H1 (cell line): ENCODE measurements at regions not wholly inside any gene's neighbourhood (a gene's known extent, or its start where the extent isn't known, plus 50 kb on each side); places are given as distances from the start of the nearest gene placed in this dataset.

Experiments
- CTCF ChIA-PET: fragments of 300-600 bp; sonication (Branson Sonifier 250); formaldehyde crosslinking; loops from one replicate; lab custom pipeline; 2021; ENCODE audit not compliant: partially characterized antibody; lab: Charles Lee
- POLR2A ChIA-PET: fragments of 300-600 bp; sonication (Branson Sonifier 250); formaldehyde crosslinking; loops from one replicate; lab custom pipeline; 2021; ENCODE audit warnings: inconsistent platforms; ENCODE audit not compliant: partially characterized antibody; lab: Charles Lee
- DNase-seq, 2 experiments: peaks; one replicate each; pipeline versions ENCODE4 v3.0.0 to v3.0.0-alpha.2; 2010 to 2022; ENCODE audit warnings: low spot score in 2 of 2, low read depth in 1 of 2, mixed read lengths in 1 of 2
- FAIRE-seq: peaks from 2 replicates; lab custom pipeline; 2011; peaks lifted over from hg19 to GRCh38; lab: Jason Lieb, UNC
- H2AFZ ChIP-seq: 2 replicates; pipeline ENCODE4 v1.8.1; 2012; ENCODE audit warnings: low read length, inconsistent platforms
- H2AK5ac ChIP-seq: 2 replicates; pipeline ENCODE4 v1.6.1; 2013; ENCODE audit warnings: low read depth, low read length
- H2BK120ac ChIP-seq: replicated peaks from 2 replicates; pipeline ENCODE3; 2013; ENCODE audit warnings: low read depth, low read length, inconsistent platforms
- H2BK12ac ChIP-seq: 2 replicates; pipeline ENCODE4 v1.6.1; 2013; ENCODE audit warnings: low read depth, low read length
- H2BK15ac ChIP-seq: 2 replicates; pipeline ENCODE4 v1.6.1; 2013; ENCODE audit warnings: low read length
- H2BK20ac ChIP-seq: 2 replicates; pipeline ENCODE4 v1.6.1; 2013; ENCODE audit warnings: low read length
- H2BK5ac ChIP-seq: 2 replicates; pipeline ENCODE4 v1.6.1; 2013; ENCODE audit warnings: low read depth, low read length
- H3K14ac ChIP-seq: 2 replicates; pipeline ENCODE4 v1.6.1; 2013; ENCODE audit warnings: inconsistent platforms; ENCODE audit not compliant: insufficient read length
- H3K18ac ChIP-seq: 2 replicates; pipeline ENCODE4 v1.6.1; 2013; ENCODE audit warnings: low read length; ENCODE audit errors: extremely low read depth
- H3K23ac ChIP-seq: 2 replicates; pipeline ENCODE4 v1.6.1; 2013; ENCODE audit warnings: inconsistent platforms; ENCODE audit not compliant: insufficient read length
- H3K23me2 ChIP-seq: 2 replicates; pipeline ENCODE4 v1.6.1; 2013; ENCODE audit warnings: low read depth, low read length
- H3K27ac ChIP-seq: 2 replicates; pipeline ENCODE4 v1.6.1; 2011; ENCODE audit warnings: low read depth, low read length, inconsistent platforms
- H3K27me3 ChIP-seq, 4 experiments: replicated peaks in 1 of 4; 1 replicate in 1 of 4; 2 replicates in 3 of 4; pipeline versions ENCODE4 v1.6.1 to v1.8.1; 2011 to 2013; ENCODE audit warnings: low read length in 3 of 4, mild to moderate bottlenecking in 3 of 4, inconsistent platforms in 2 of 4, mixed read lengths in 2 of 4, moderate library complexity in 1 of 4; ENCODE audit not compliant: control insufficient read depth in 3 of 4, insufficient read depth in 3 of 4; ENCODE audit errors: extremely low read depth in 1 of 4
- H3K36me3 ChIP-seq, 4 experiments: 2 replicates each; pipeline versions ENCODE4 v1.6.1 to v1.8.1; 2011 to 2013; ENCODE audit warnings: mild to moderate bottlenecking in 4 of 4, low read length in 3 of 4, moderate library complexity in 2 of 4, control low read depth in 1 of 4, inconsistent platforms in 1 of 4; ENCODE audit not compliant: insufficient read depth in 4 of 4, control insufficient read depth in 2 of 4
- H3K4ac ChIP-seq: replicated peaks from 2 replicates; pipeline ENCODE3; 2013; ENCODE audit warnings: low read length, low read depth, mixed read lengths, inconsistent platforms; ENCODE audit not compliant: insufficient read length
- H3K4me1 ChIP-seq, 4 experiments: replicated peaks in 1 of 4; 1 replicate in 1 of 4; 2 replicates in 3 of 4; pipeline versions ENCODE4 v1.6.1 to v1.8.1; 2011 to 2013; ENCODE audit warnings: low read length in 3 of 4, inconsistent platforms in 2 of 4, mixed read lengths in 1 of 4; ENCODE audit not compliant: insufficient read depth in 4 of 4, control insufficient read depth in 3 of 4
- H3K4me2 ChIP-seq, 2 experiments: 2 replicates each; pipeline versions ENCODE4 v1.6.1 to v1.8.1; 2011 to 2013; ENCODE audit warnings: low read depth in 2 of 2, low read length in 2 of 2, control low read depth in 1 of 2, inconsistent platforms in 1 of 2, mild to moderate bottlenecking in 1 of 2; ENCODE audit not compliant: insufficient read depth in 1 of 2
- H3K4me3 ChIP-seq, 4 experiments: fragments of 200-600, 300-600 bp in 1 of 4; sonication (generic), shearing (Covaris generic), sonication (Bioruptor Twin) in 1 of 4; 2 replicates each; pipeline versions ENCODE4 v1.5.1 to v1.8.1; 2011 to 2016; ENCODE audit warnings: low read length in 4 of 4, low read depth in 3 of 4, control low read depth in 2 of 4, inconsistent platforms in 2 of 4, mild to moderate bottlenecking in 2 of 4, mixed read lengths in 1 of 4, moderate library complexity in 1 of 4; ENCODE audit not compliant: insufficient read depth in 2 of 4; ENCODE audit errors: extremely low read depth in 1 of 4
- H3K56ac ChIP-seq: replicated peaks from 2 replicates; pipeline ENCODE3; 2013; ENCODE audit warnings: low read depth, mild to moderate bottlenecking, mixed read lengths, low read length, inconsistent platforms; ENCODE audit not compliant: insufficient read length
- H3K79me1 ChIP-seq: 2 replicates; pipeline ENCODE4 v1.6.1; 2013; ENCODE audit warnings: low read depth, low read length, control low read depth
- H3K79me2 ChIP-seq, 2 experiments: 2 replicates each; pipeline versions ENCODE4 v1.6.1 to v1.8.1; 2012 to 2013; ENCODE audit warnings: low read length in 2 of 2, mild to moderate bottlenecking in 2 of 2, inconsistent platforms in 1 of 2; ENCODE audit not compliant: insufficient read depth in 2 of 2, control insufficient read depth in 1 of 2
- H3K9ac ChIP-seq, 4 experiments: replicated peaks in 1 of 4; 1 replicate in 1 of 4; 2 replicates in 3 of 4; pipeline versions ENCODE4 v1.6.1 to v1.8.1; 2011 to 2013; ENCODE audit warnings: low read depth in 3 of 4, low read length in 3 of 4, control low read depth in 2 of 4, mild to moderate bottlenecking in 2 of 4, moderate library complexity in 2 of 4, inconsistent platforms in 1 of 4; ENCODE audit errors: extremely low read depth in 1 of 4
- H3K9me3 ChIP-seq, 2 experiments: 2 replicates each; pipeline versions ENCODE4 v1.6.1 to v1.8.1; 2012 to 2013; ENCODE audit warnings: mild to moderate bottlenecking in 2 of 2, moderate library complexity in 2 of 2, control low read depth in 1 of 2, inconsistent platforms in 1 of 2, low read depth in 1 of 2, low read length in 1 of 2, mixed read lengths in 1 of 2; ENCODE audit not compliant: insufficient read depth in 2 of 2
- H4K20me1 ChIP-seq, 2 experiments: replicated peaks in 1 of 2; 2 replicates each; pipeline versions ENCODE3 to v1.8.1; 2011 to 2013; ENCODE audit warnings: inconsistent platforms in 2 of 2, low read length in 2 of 2, mild to moderate bottlenecking in 1 of 2; ENCODE audit not compliant: insufficient read depth in 2 of 2, control insufficient read depth in 1 of 2
- H4K5ac ChIP-seq: 2 replicates; pipeline ENCODE4 v1.6.1; 2013; ENCODE audit warnings: low read length, low read depth, mixed read lengths, inconsistent platforms; ENCODE audit not compliant: insufficient read length
- H4K8ac ChIP-seq: 2 replicates; pipeline ENCODE4 v1.8.0; 2013; ENCODE audit warnings: mild to moderate bottlenecking, moderate library complexity, low read length, inconsistent platforms; ENCODE audit not compliant: insufficient read depth; ENCODE audit errors: extremely low read depth
- H4K91ac ChIP-seq: replicated peaks from 2 replicates; pipeline ENCODE3; 2013; ENCODE audit warnings: low read length, mixed read lengths, inconsistent platforms; ENCODE audit not compliant: insufficient read length
- TEAD4 ChIP-seq: IDR thresholded peaks from 2 replicates; pipeline ENCODE4 v1.6.1; 2012; ENCODE audit warnings: low read depth, low read length, inconsistent platforms, mixed read lengths
- WGBS, 2 experiments: shearing (Covaris generic) in 1 of 2; methylation state at CpG; one replicate each; pipeline versions ENCODE4 v1.1.6 to v1.1.7; 2013 to 2015; ENCODE audit warnings: low lambda C conversion rate in 2 of 2, mixed read lengths in 2 of 2, inconsistent platforms in 1 of 2, low coverage in 1 of 2, missing lambda C conversion rate in 1 of 2; ENCODE audit not compliant: insufficient replicate concordance in 2 of 2, insufficient coverage in 1 of 2, insufficient read length in 1 of 2; ENCODE audit errors: extremely low coverage in 1 of 2, missing lambda C conversion rate in 1 of 2; 5-methylcytosine and 5-hydroxymethylcytosine counted together
- TF ChIP-seq, protein P1 (sequence below): IDR thresholded peaks from 2 replicates; pipeline ENCODE4 v1.6.1; 2012; ENCODE audit warnings: inconsistent platforms

DNA sequence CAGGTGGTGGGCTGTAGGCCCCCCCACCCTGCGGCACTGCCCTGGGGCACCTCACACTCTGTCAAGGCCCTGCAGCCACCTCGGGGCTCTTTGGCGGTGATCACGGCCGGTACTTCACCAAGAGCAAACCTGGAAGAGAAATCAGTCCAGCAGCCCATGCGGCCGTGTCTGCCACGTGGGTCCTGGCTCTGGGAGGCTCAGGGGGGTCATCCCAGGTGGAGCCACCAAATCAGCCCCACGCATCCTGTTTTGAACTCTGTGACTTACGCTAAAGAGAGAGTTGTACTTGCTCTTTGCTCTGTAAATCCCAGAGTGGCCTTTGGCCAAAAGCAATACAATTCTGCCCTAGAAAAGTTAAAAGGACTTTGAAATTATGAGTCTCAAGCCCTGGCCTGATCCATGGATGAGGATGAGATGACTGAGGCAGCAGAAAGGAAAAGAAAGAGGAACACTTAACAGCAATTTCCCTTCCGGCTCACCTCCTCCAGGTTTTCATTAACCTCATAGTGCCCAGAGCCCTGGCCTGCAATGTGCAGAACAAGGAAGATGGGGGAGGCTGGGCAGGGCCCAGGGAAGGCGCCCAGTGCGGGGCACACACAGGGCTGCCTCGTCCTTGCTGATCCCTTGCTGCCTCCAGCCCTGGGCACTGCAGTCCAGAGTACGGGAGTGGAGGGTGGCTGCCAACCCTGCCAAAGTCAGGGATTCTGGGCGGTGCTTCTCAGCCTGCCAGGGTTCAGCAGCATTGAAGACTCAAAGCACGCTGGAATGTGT is 337.0 kb downstream of the MATN1 start:
- WGBS, 2 experiments: 79% methylated on average over 9 of the region's 17 CpGs; no CpG with 5 or more reads in 1 of the 2 experiments
- no peak overlapping the region for H2BK12ac ChIP-seq
- no peak overlapping the region for H3K27ac ChIP-seq
- no peak overlapping the region for H3K18ac ChIP-seq
- no peak overlapping the region for H3K4ac ChIP-seq
- no peak for DNase-seq
- no peak overlapping the region for H2BK5ac ChIP-seq
- no peak overlapping the region for H2BK120ac ChIP-seq
- H4K91ac ChIP-seq: no peak overlapping the region
- no peak for FAIRE-seq
- H4K8ac ChIP-seq: no peak overlapping the region
- H3K79me1 ChIP-seq: no peaks in the 10 kb centered on the region
- no peaks in the 10 kb centered on the region for H3K4me1 ChIP-seq
- no peak overlapping the region for H3K9ac ChIP-seq
- POLR2A ChIA-PET: no interaction called here
- no peaks in the 10 kb centered on the region for H3K36me3 ChIP-seq
- H3K23me2 ChIP-seq: no peaks in the 10 kb centered on the region
- no peak overlapping the region for H2BK15ac ChIP-seq
- H3K23ac ChIP-seq: no peak overlapping the region
- H4K20me1 ChIP-seq: no peaks in the 10 kb centered on the region
- H4K5ac ChIP-seq: no peak overlapping the region
- no peaks in the 10 kb centered on the region for H3K9me3 ChIP-seq
- no peak overlapping the region for H2AFZ ChIP-seq
- H2BK20ac ChIP-seq: no peak overlapping the region
- TF ChIP-seq TEAD4: no peak
- TF ChIP-seq, protein P1, sequence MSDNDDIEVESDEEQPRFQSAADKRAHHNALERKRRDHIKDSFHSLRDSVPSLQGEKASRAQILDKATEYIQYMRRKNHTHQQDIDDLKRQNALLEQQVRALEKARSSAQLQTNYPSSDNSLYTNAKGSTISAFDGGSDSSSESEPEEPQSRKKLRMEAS: no peak
- H3K4me2 ChIP-seq: no peak overlapping the region
- H3K4me3 ChIP-seq: no peak overlapping the region
- H2AK5ac ChIP-seq: no peak overlapping the region; the same call in 1 of the 2 replicates
- no peak overlapping the region for H3K56ac ChIP-seq
- H3K14ac ChIP-seq: no peak overlapping the region
- CTCF ChIA-PET: interaction anchor here (1.4 kb wide), 1 partner anchor 26 kb away, joined by 3 read pairs; no protein-coding TSS in a partner anchor
- no peaks in the 10 kb centered on the region for H3K27me3 ChIP-seq
- H3K79me2 ChIP-seq: no peaks in the 10 kb centered on the region
